T-helper 2 cell treated with Interferon-gamma antibody and Interleukin-4, amounts not matched to agents 100 ng/mL and 5 ng/mL, for 36 hours (primary cell): ENCODE measurements at regions not wholly inside any gene's neighbourhood (a gene's known extent, or its start where the extent isn't known, plus 50 kb on each side); places are given as distances from the start of the nearest gene placed in this dataset.
"Not testable (repeated sequence)": the region's sequence is repeated elsewhere in the genome, so short reads cannot be mapped to it uniquely, and the experiment has no call there.

Experiments
- intact Hi-C: fragments of 100-400 bp; cut with micrococcal nuclease; formaldehyde crosslinking; loops from one replicate; pipeline ENCODE4 v1.15.1; 2023

GRCh38 chr12:17264603-17265002 lies 658.6 kb upstream of the LMO3 start:
- intact Hi-C loops, result no loop called here

GRCh38 chr12:17239874-17240273 lies 633.9 kb upstream of the LMO3 start:
- intact Hi-C loops, result no loop called here

- intact Hi-C loops, result no loop called here
Observed at GRCh38 chr12:17235996-17236395, 630.0 kb upstream of the LMO3 start.

- intact Hi-C loops, result no loop called here
Observed at GRCh38 chr12:17215759-17216570, 610.0 kb upstream of the LMO3 start.

- intact Hi-C loops, result no loop called here
Observed at GRCh38 chr12:17214929-17215328, 609.0 kb upstream of the LMO3 start.

GRCh38 chr12:17206553-17206952 lies 600.6 kb upstream of the LMO3 start:
- intact Hi-C loops, result no loop called here

GRCh38 chr12:17204289-17205054 lies 598.5 kb upstream of the LMO3 start:
- intact Hi-C loops, result no loop called here

- intact Hi-C loops, result no loop called here
Observed at GRCh38 chr12:17203497-17203896, 597.5 kb upstream of the LMO3 start.

GRCh38 chr12:17197971-17198370 lies 592.0 kb upstream of the LMO3 start:
- intact Hi-C loops, result no loop called here

GRCh38 chr12:17192721-17193120 lies 586.8 kb upstream of the LMO3 start:
- intact Hi-C loops, result no loop called here

GRCh38 chr12:17169726-17170471 lies 563.9 kb upstream of the LMO3 start:
- intact Hi-C loops, result no loop called here

GRCh38 chr12:17159506-17160300 lies 553.7 kb upstream of the LMO3 start:
- intact Hi-C loops, result no loop called here

GRCh38 chr12:17158201-17158600 lies 552.2 kb upstream of the LMO3 start:
- intact Hi-C loops, result no loop called here

GRCh38 chr12:17151917-17152316 lies 546.0 kb upstream of the LMO3 start:
- intact Hi-C loops, result no loop called here

- intact Hi-C loops, result no loop called here
Observed at GRCh38 chr12:17148706-17149105, 542.7 kb upstream of the LMO3 start.

- intact Hi-C loops, result no loop called here
Observed at GRCh38 chr12:17142856-17143255, 536.9 kb upstream of the LMO3 start.

GRCh38 chr12:17139931-17140330 lies 534.0 kb upstream of the LMO3 start:
- intact Hi-C loops, result no loop called here

- intact Hi-C loops, result no loop called here
Observed at GRCh38 chr12:17137396-17137795, 531.4 kb upstream of the LMO3 start.

GRCh38 chr12:17134315-17134714 lies 528.4 kb upstream of the LMO3 start:
- intact Hi-C loops, result no loop called here

- intact Hi-C loops, result no loop called here
Observed at GRCh38 chr12:17132336-17132735, 526.4 kb upstream of the LMO3 start.

GRCh38 chr12:17116538-17116937 lies 510.6 kb upstream of the LMO3 start:
- intact Hi-C loops, result not testable (repeated sequence)
